ENCODE measurements at regions not wholly inside any gene's neighbourhood (a gene's known extent, or its start where the extent isn't known, plus 50 kb on each side); places are given as distances from the start of the nearest gene placed in this dataset.

DNA sequence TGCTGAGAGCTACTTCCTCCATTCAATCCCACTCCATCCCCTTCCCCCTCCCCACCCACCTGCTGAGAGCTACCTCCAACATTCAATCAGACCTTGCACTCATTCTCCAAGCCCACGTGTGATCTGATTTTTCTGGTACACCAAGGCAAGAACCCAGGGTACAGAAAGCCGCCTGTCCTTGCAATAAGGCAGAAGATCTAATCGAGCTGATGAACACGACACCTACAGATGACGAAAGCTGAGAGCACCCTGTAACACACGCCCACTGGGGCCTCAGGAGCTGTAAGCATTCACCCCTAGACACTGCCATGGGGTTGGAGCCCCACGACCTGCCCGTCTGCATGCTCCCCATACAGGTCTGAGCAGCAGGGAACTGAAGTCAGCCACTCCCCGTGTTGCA lies 58.3 kb downstream of the TRIML1 start:
- H3K9me3 Mint-ChIP-seq = peaks cover 16% of the 10 kb centered on the region
- DNase-seq (ENCODE audit: low spot score) = no peak
- no peaks in the 10 kb centered on the region for H3K4me1 Mint-ChIP-seq (ENCODE audit: low read depth)
- no peaks in the 10 kb centered on the region for H3K27me3 Mint-ChIP-seq (ENCODE audit: insufficient read depth)
- intact Hi-C loops (cut with micrococcal nuclease) = no loop called here
- H3K4me3 Mint-ChIP-seq = no peak overlapping the region
- H3K27ac Mint-ChIP-seq = no peak overlapping the region
- H3K36me3 Mint-ChIP-seq (ENCODE audit: low read depth) = no peaks in the 10 kb centered on the region

GRCh38 chr4:188198982-188199792 lies 59.9 kb downstream of the TRIML1 start:
- Mint-ChIP-seq H3K4me3 (no peak overlapping the region), H3K27ac (no peak overlapping the region), H3K27me3 (ENCODE audit: insufficient read depth) (no peaks in the 10 kb centered on the region), H3K9me3 (peaks cover 17% of the 10 kb centered on the region), H3K36me3 (ENCODE audit: low read depth) (no peaks in the 10 kb centered on the region), H3K4me1 (ENCODE audit: low read depth) (no peaks in the 10 kb centered on the region)
- DNase-seq (ENCODE audit: low spot score) = no peak
- intact Hi-C loops (cut with micrococcal nuclease) = no loop called here

DNA sequence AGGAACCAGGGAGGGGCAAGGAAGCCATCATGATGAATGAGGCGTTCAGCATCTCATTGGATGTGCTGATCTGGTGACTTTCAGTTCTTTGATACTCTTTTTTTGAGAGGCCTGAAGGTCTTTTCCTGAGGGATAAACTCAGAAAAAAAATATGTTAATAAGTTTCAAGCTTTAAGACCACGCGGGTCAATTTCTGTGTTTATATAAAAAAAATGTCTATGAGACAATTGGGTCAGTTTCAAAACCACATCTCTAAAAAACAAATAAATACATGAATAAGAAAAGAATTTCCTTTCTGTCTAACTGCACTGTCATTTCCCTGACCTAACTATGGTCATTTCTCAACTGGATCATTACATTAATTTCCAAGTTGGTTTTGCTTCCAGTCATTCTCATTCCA lies 62.6 kb downstream of the TRIML1 start:
- no peak overlapping the region for H3K27ac Mint-ChIP-seq
- H3K9me3 Mint-ChIP-seq = peaks cover 17% of the 10 kb centered on the region
- no peaks in the 10 kb centered on the region for H3K27me3 Mint-ChIP-seq (ENCODE audit: insufficient read depth)
- intact Hi-C loops (cut with micrococcal nuclease) = no loop called here
- H3K36me3 Mint-ChIP-seq (ENCODE audit: low read depth) = no peaks in the 10 kb centered on the region
- no peaks in the 10 kb centered on the region for H3K4me1 Mint-ChIP-seq (ENCODE audit: low read depth)
- H3K4me3 Mint-ChIP-seq = no peak overlapping the region
- no peak for DNase-seq (ENCODE audit: low spot score)

DNA sequence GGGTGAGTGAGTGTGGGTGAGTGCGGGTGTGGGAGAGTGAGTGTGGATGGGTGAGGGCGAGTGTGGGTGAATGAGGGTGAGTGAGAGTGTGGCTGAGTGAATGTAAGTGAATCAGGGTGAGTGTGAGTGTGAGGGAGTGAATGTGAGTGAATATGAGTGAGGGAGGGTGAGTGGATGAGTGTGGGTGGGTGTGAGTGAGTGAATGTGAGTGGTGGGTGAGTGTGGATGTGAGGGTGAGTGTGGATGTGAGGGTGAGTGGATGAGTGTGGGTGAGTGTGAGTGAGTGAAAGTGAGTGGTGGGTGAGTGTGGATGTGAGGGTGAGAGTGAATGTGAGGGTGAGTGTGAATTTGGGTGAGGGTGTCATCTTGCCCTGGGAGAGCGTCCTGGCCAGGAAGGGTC lies 67.5 kb downstream of the TRIML1 start:
- Mint-ChIP-seq H3K9me3 (peaks cover 14% of the 10 kb centered on the region), H3K27ac (no peak overlapping the region), H3K4me1 (ENCODE audit: low read depth) (no peaks in the 10 kb centered on the region), H3K4me3 (no peak overlapping the region), H3K27me3 (ENCODE audit: insufficient read depth) (no peaks in the 10 kb centered on the region), H3K36me3 (ENCODE audit: low read depth) (no peaks in the 10 kb centered on the region)
- intact Hi-C loops (cut with micrococcal nuclease) = no loop called here
- no peak for DNase-seq (ENCODE audit: low spot score)

GRCh38 chr4:188214861-188215260 lies 75.6 kb downstream of the TRIML1 start:
- no peaks in the 10 kb centered on the region for H3K36me3 Mint-ChIP-seq (ENCODE audit: low read depth)
- H3K4me1 Mint-ChIP-seq (ENCODE audit: low read depth) = no peaks in the 10 kb centered on the region
- no peaks in the 10 kb centered on the region for H3K27me3 Mint-ChIP-seq (ENCODE audit: insufficient read depth)
- DNase-seq (ENCODE audit: low spot score) = no peak
- intact Hi-C loops (cut with micrococcal nuclease) = no loop called here
- no peak overlapping the region for H3K4me3 Mint-ChIP-seq
- H3K9me3 Mint-ChIP-seq = peaks cover 13% of the 10 kb centered on the region
- H3K27ac Mint-ChIP-seq = no peak overlapping the region

- intact Hi-C loops (cut with micrococcal nuclease) = no loop called here
- no peaks in the 10 kb centered on the region for H3K27me3 Mint-ChIP-seq (ENCODE audit: insufficient read depth)
These were observed 79.2 kb downstream of the TRIML1 start for GRCh38 chr4:188218392-188218791.

GRCh38 chr4:188220006-188220405 lies 80.8 kb downstream of the TRIML1 start:
- Mint-ChIP-seq H3K36me3 (ENCODE audit: low read depth) (no peaks in the 10 kb centered on the region), H3K27ac (no peak overlapping the region), H3K9me3 (peaks cover 5% of the 10 kb centered on the region), H3K4me3 (no peak overlapping the region), H3K4me1 (ENCODE audit: low read depth) (no peaks in the 10 kb centered on the region), H3K27me3 (ENCODE audit: insufficient read depth) (no peaks in the 10 kb centered on the region)
- DNase-seq (ENCODE audit: low spot score) = no peak
- intact Hi-C loops (cut with micrococcal nuclease) = no loop called here

More at GRCh38 chr4:188218392-188218791, 79.2 kb downstream of the TRIML1 start:
- Mint-ChIP-seq H3K36me3 (ENCODE audit: low read depth) (no peaks in the 10 kb centered on the region), H3K27ac (no peak overlapping the region), H3K4me1 (ENCODE audit: low read depth) (no peaks in the 10 kb centered on the region), H3K9me3 (peaks cover 5% of the 10 kb centered on the region), H3K4me3 (no peak overlapping the region)
- no peak for DNase-seq (ENCODE audit: low spot score)

- Mint-ChIP-seq H3K27ac (no peak overlapping the region), H3K9me3 (peaks cover 10% of the 10 kb centered on the region), H3K4me1 (ENCODE audit: low read depth) (no peaks in the 10 kb centered on the region), H3K4me3 (no peak overlapping the region), H3K27me3 (ENCODE audit: insufficient read depth) (no peaks in the 10 kb centered on the region), H3K36me3 (ENCODE audit: low read depth) (no peaks in the 10 kb centered on the region)
- intact Hi-C loops (cut with micrococcal nuclease) = no loop called here
- no peak for DNase-seq (ENCODE audit: low spot score)
These were observed 81.8 kb downstream of the TRIML1 start for GRCh38 chr4:188221090-188221489.

GRCh38 chr4:188228279-188228678 lies 89.0 kb downstream of the TRIML1 start:
- Mint-ChIP-seq H3K9me3 (peaks cover 10% of the 10 kb centered on the region), H3K27me3 (ENCODE audit: insufficient read depth) (no peaks in the 10 kb centered on the region), H3K4me3 (no peak overlapping the region), H3K4me1 (ENCODE audit: low read depth) (no peaks in the 10 kb centered on the region), H3K27ac (no peak overlapping the region), H3K36me3 (ENCODE audit: low read depth) (no peaks in the 10 kb centered on the region)
- intact Hi-C loops (cut with micrococcal nuclease) = no loop called here
- DNase-seq (ENCODE audit: low spot score) = no peak

- H3K27ac Mint-ChIP-seq = no peak overlapping the region
- intact Hi-C loops (cut with micrococcal nuclease) = no loop called here
- no peak for DNase-seq (ENCODE audit: low spot score)
- no peaks in the 10 kb centered on the region for H3K36me3 Mint-ChIP-seq (ENCODE audit: low read depth)
- no peaks in the 10 kb centered on the region for H3K27me3 Mint-ChIP-seq (ENCODE audit: insufficient read depth)
- H3K4me3 Mint-ChIP-seq = no peak overlapping the region
- H3K9me3 Mint-ChIP-seq = peaks cover 7% of the 10 kb centered on the region
- H3K4me1 Mint-ChIP-seq (ENCODE audit: low read depth) = no peaks in the 10 kb centered on the region
These were observed 93.2 kb downstream of the TRIML1 start for GRCh38 chr4:188232428-188232827.

DNA sequence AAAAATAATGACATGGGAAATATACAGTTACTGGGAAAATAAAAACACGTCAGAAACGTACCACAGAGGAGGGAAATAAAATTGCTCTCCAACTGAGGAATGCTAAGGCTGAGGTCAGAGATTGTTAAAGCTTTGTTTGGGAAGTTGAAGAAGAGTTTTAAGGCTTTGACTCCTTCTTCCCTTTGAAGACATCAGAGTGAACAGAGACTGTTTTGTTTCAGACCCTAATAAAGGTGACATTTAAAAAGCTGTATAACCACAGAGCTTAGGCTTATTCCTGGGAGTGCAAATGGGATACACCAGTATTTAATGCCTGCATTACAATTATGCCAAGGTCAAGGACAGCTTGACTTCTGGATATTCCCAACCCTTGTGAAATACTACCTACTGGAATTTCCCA lies 102.8 kb downstream of the TRIML1 start:
- DNase-seq (ENCODE audit: low spot score) = no peak
- H3K4me1 Mint-ChIP-seq (ENCODE audit: low read depth) = no peaks in the 10 kb centered on the region
- no peak overlapping the region for H3K27ac Mint-ChIP-seq
- H3K4me3 Mint-ChIP-seq = no peak overlapping the region
- H3K36me3 Mint-ChIP-seq (ENCODE audit: low read depth) = no peaks in the 10 kb centered on the region
- no peaks in the 10 kb centered on the region for H3K27me3 Mint-ChIP-seq (ENCODE audit: insufficient read depth)
- intact Hi-C loops (cut with micrococcal nuclease) = no loop called here
- peaks cover 8% of the 10 kb centered on the region for H3K9me3 Mint-ChIP-seq

DNA sequence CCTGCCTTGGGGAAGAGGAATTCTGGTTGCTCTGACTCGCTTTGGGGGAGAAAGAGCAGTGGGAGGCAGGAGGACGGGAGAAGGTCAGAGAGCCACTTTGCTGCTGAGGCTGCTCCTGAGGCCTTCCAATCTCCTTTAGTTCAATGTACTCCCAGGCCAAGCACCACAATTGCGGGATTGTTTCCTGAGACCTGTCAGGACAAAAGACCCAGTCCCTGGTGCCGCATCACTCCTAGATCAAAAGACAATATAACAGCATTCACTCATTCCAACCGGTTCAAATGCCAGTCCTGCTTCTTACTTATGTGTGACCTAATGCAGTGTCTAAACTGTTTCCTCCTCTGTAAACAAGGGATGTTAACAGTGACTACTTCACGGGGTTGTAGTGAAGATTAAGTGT lies 106.4 kb downstream of the TRIML1 start:
- H3K4me1 Mint-ChIP-seq (ENCODE audit: low read depth) = no peaks in the 10 kb centered on the region
- no peaks in the 10 kb centered on the region for H3K36me3 Mint-ChIP-seq (ENCODE audit: low read depth)
- H3K9me3 Mint-ChIP-seq = peaks cover 9% of the 10 kb centered on the region
- intact Hi-C loops (cut with micrococcal nuclease) = no loop called here
- no peak for DNase-seq (ENCODE audit: low spot score)
- H3K27me3 Mint-ChIP-seq (ENCODE audit: insufficient read depth) = no peaks in the 10 kb centered on the region
- no peak overlapping the region for H3K27ac Mint-ChIP-seq
- no peak overlapping the region for H3K4me3 Mint-ChIP-seq

GRCh38 chr4:188246488-188246887 lies 107.2 kb downstream of the TRIML1 start:
- H3K36me3 Mint-ChIP-seq (ENCODE audit: low read depth) = no peaks in the 10 kb centered on the region
- DNase-seq (ENCODE audit: low spot score) = no peak
- H3K4me1 Mint-ChIP-seq (ENCODE audit: low read depth) = no peaks in the 10 kb centered on the region
- H3K4me3 Mint-ChIP-seq = no peak overlapping the region
- H3K9me3 Mint-ChIP-seq = peaks cover 9% of the 10 kb centered on the region
- H3K27me3 Mint-ChIP-seq (ENCODE audit: insufficient read depth) = no peaks in the 10 kb centered on the region
- intact Hi-C loops (cut with micrococcal nuclease) = no loop called here
- H3K27ac Mint-ChIP-seq = no peak overlapping the region

DNA sequence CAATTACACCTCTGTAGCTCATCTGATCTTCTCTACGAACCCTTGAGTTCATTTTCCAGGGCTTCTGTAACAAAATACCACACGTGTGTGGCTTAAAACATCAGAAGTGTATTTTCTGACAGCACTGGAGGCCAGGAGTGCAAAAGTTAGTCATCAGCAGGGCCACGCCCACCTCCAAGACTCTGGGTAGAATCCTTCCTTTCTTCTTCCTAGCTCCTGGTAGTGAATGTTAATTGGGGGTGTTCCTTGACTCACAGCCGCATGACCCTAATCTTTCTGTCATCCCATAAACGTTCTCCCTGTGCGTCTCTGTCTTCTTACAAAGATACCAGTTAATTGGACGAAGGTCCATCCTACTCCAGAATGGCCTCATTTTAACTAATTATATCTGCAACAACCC lies 115.0 kb downstream of the TRIML1 start:
- no peak for DNase-seq (ENCODE audit: low spot score)
- intact Hi-C loops (cut with micrococcal nuclease) = no loop called here
- no peaks in the 10 kb centered on the region for H3K27me3 Mint-ChIP-seq (ENCODE audit: insufficient read depth)
- H3K27ac Mint-ChIP-seq = no peak overlapping the region
- no peaks in the 10 kb centered on the region for H3K36me3 Mint-ChIP-seq (ENCODE audit: low read depth)
- peaks cover 15% of the 10 kb centered on the region for H3K9me3 Mint-ChIP-seq
- no peaks in the 10 kb centered on the region for H3K4me1 Mint-ChIP-seq (ENCODE audit: low read depth)
- no peak overlapping the region for H3K4me3 Mint-ChIP-seq

Data from activated T-helper 1 cell treated with anti-CD3 and anti-CD28 coated beads, Interleukin-12 subunit alpha, Interleukin-12 subunit beta, Interleukin-2, Interleukin-4 antibody, amounts not matched to agents 30 ng/mL and 10 ng/mL and 1 ng/mL, durations not matched to agents 14 hours and 24 hours and 36 hours (primary cell).